ENCODE measurements at regions not wholly inside any gene's neighbourhood (a gene's known extent, or its start where the extent isn't known, plus 50 kb on each side); places are given as distances from the start of the nearest gene placed in this dataset.

- TF ChIP-seq, protein P1, sequence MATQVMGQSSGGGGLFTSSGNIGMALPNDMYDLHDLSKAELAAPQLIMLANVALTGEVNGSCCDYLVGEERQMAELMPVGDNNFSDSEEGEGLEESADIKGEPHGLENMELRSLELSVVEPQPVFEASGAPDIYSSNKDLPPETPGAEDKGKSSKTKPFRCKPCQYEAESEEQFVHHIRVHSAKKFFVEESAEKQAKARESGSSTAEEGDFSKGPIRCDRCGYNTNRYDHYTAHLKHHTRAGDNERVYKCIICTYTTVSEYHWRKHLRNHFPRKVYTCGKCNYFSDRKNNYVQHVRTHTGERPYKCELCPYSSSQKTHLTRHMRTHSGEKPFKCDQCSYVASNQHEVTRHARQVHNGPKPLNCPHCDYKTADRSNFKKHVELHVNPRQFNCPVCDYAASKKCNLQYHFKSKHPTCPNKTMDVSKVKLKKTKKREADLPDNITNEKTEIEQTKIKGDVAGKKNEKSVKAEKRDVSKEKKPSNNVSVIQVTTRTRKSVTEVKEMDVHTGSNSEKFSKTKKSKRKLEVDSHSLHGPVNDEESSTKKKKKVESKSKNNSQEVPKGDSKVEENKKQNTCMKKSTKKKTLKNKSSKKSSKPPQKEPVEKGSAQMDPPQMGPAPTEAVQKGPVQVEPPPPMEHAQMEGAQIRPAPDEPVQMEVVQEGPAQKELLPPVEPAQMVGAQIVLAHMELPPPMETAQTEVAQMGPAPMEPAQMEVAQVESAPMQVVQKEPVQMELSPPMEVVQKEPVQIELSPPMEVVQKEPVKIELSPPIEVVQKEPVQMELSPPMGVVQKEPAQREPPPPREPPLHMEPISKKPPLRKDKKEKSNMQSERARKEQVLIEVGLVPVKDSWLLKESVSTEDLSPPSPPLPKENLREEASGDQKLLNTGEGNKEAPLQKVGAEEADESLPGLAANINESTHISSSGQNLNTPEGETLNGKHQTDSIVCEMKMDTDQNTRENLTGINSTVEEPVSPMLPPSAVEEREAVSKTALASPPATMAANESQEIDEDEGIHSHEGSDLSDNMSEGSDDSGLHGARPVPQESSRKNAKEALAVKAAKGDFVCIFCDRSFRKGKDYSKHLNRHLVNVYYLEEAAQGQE (IDR thresholded peaks at IDR 0.05; ENCODE audit: insufficient replicate concordance, low read depth): no peak
- TF ChIP-seq CTCF (IDR thresholded peaks at IDR 0.05; ENCODE audit: insufficient read depth, low read length) (no peak), GABPA (IDR thresholded peaks at IDR 0.05; ENCODE audit: low read depth) (no peak), POLR2AphosphoS5 (IDR thresholded peaks at IDR 0.05; ENCODE audit: low read depth) (no peak), SPI1 (IDR thresholded peaks at IDR 0.05; ENCODE audit: borderline replicate concordance, low read depth) (no peak)
Observed at GRCh38 chr6:22106961-22107360, 189.9 kb downstream of the PRL start.
